A549 (cell line): ENCODE measurements at regions not wholly inside any gene's neighbourhood (a gene's known extent, or its start where the extent isn't known, plus 50 kb on each side); places are given as distances from the start of the nearest gene placed in this dataset.

ENCODE experiments used
- ATAC-seq, 2 experiments: fragments of 200-7000 bp in 1 of 2; fragments of >200 bp in 1 of 2; cut with Nextera tagmentation in 1 of 2; cut with Tn5 transposase in 1 of 2; 3 replicates each; pipeline versions ENCODE4 v1.8.0 to v1.9.1; 2018 to 2020; ENCODE audit warnings: mild to moderate bottlenecking in 1 of 2, moderate library complexity in 1 of 2
- CTCF ChIA-PET: fragments of 300-600 bp; sonication (Branson Sonifier 250); formaldehyde crosslinking; extraction: SDS; loops from one replicate; lab custom pipeline; 2021; ENCODE audit warnings: antibody characterized with exemption, inconsistent platforms; lab: Yijun Ruan, JAX
- POLR2A ChIA-PET: fragments of 350-600 bp; formaldehyde crosslinking; extraction: SDS; loops from one replicate; lab custom pipeline; 2021; ENCODE audit warnings: antibody characterized with exemption, inconsistent platforms; lab: Yijun Ruan, JAX
- DNase-seq, 2 experiments: peaks; one replicate each; pipeline versions ENCODE4 v3.0.0 to v3.0.0-alpha.2; 2011 to 2016; ENCODE audit warnings: low read depth in 1 of 2, low spot score in 1 of 2
- FAIRE-seq: peaks from 2 replicates; lab custom pipeline; 2011; peaks lifted over from hg19 to GRCh38; lab: Jason Lieb, UNC
- H3K27ac ChIP-seq, 2 experiments: fragments of >200 bp; sonication (Bioruptor Twin); formaldehyde crosslinking; 3 replicates each; pipeline ENCODE4 v1.5.1; 2016 to 2017
- H3K4me1 ChIP-seq: fragments of >200 bp; sonication (Bioruptor Twin); formaldehyde crosslinking; 3 replicates; pipeline ENCODE4 v1.6.1; 2016
- H3K4me2 ChIP-seq: fragments of >200 bp; sonication (Bioruptor Twin); formaldehyde crosslinking; 3 replicates; pipeline ENCODE4 v1.6.1; 2016
- H3K4me3 ChIP-seq: fragments of >200 bp; sonication (Bioruptor Twin); formaldehyde crosslinking; 3 replicates; pipeline ENCODE4 v1.5.1; 2016
- H3K9me3 ChIP-seq: fragments of >200 bp; sonication (Bioruptor Twin); formaldehyde crosslinking; 3 replicates; pipeline ENCODE4 v1.6.1; 2016
- ATOH8 ChIP-seq: fragments of 250-450 bp; sonication (Bioruptor Pico); IDR thresholded peaks from 2 replicates; pipeline ENCODE4 v1.5.0; 2020; ENCODE audit warnings: low read depth, mild to moderate bottlenecking, moderate library complexity
- CBX2 ChIP-seq: fragments of 200-600 bp; sonication (generic); IDR thresholded peaks from 2 replicates; pipeline ENCODE4 v1.6.1; 2016; ENCODE audit warnings: low read depth, mild to moderate bottlenecking, borderline replicate concordance
- CBX8 ChIP-seq: fragments of 200-600 bp; sonication (generic); IDR thresholded peaks from 2 replicates; pipeline ENCODE4 v1.6.1; 2016
- CEBPB ChIP-seq, 2 experiments: fragments of >200 bp in 1 of 2; sonication (Bioruptor Twin) in 1 of 2; formaldehyde crosslinking in 1 of 2; IDR thresholded peaks; 2 replicates each; pipeline ENCODE4 v1.6.1; 2012 to 2016
- CHD2 ChIP-seq: fragments of 150-350 bp; IDR thresholded peaks from 2 replicates; pipeline ENCODE4 v1.6.1; 2014; ENCODE audit warnings: low read length; ENCODE audit not compliant: partially characterized antibody
- CHD4 ChIP-seq: fragments of 200-600 bp; sonication (generic); IDR thresholded peaks from 2 replicates; pipeline ENCODE4 v1.6.1; 2016; ENCODE audit warnings: antibody characterized with exemption, mild to moderate bottlenecking, borderline replicate concordance
- E2F6 ChIP-seq: IDR thresholded peaks from 2 replicates; pipeline ENCODE4 v1.6.1; 2012; ENCODE audit warnings: low read depth, borderline replicate concordance
- EHF ChIP-seq: fragments of 250-450 bp; sonication (Bioruptor Pico); IDR thresholded peaks from 2 replicates; pipeline ENCODE4 v1.5.0; 2020; ENCODE audit warnings: mild to moderate bottlenecking
- FOSB ChIP-seq: fragments of 250-450 bp; sonication (Bioruptor Pico); IDR thresholded peaks from 2 replicates; pipeline ENCODE4 v1.5.0; 2020; ENCODE audit warnings: mild to moderate bottlenecking, moderate library complexity
- FOXS1 ChIP-seq: fragments of 250-450 bp; sonication (Bioruptor Pico); IDR thresholded peaks from 2 replicates; pipeline ENCODE4 v1.5.0; 2020; ENCODE audit warnings: mild to moderate bottlenecking, moderate library complexity
- GATA3 ChIP-seq: IDR thresholded peaks from 2 replicates; pipeline ENCODE4 v1.6.1; 2012; ENCODE audit warnings: borderline replicate concordance
- HDAC2 ChIP-seq: fragments of 200-600 bp; sonication (generic); IDR thresholded peaks from 2 replicates; pipeline ENCODE4 v1.6.1; 2016
- HEYL ChIP-seq: fragments of 250-450 bp; sonication (Bioruptor Pico); IDR thresholded peaks from 2 replicates; pipeline ENCODE4 v1.8.0; 2021; ENCODE audit warnings: mild to moderate bottlenecking, moderate library complexity
- HOXB13 ChIP-seq: fragments of 250-450 bp; sonication (Bioruptor Pico); IDR thresholded peaks from 2 replicates; pipeline ENCODE4 v1.5.0; 2020; ENCODE audit warnings: low read depth, mild to moderate bottlenecking, moderate library complexity
- JUNB ChIP-seq: fragments of >200 bp; sonication (Bioruptor Twin); formaldehyde crosslinking; IDR thresholded peaks from 2 replicates; pipeline ENCODE4 v1.6.1; 2016
- KDM5A ChIP-seq: fragments of 200-600 bp; sonication (generic); IDR thresholded peaks from 2 replicates; pipeline ENCODE4 v1.6.1; 2016; ENCODE audit warnings: antibody characterized with exemption, mild to moderate bottlenecking
- MAFK ChIP-seq: fragments of 450-650 bp; IDR thresholded peaks from 2 replicates; pipeline ENCODE4 v1.6.1; 2014; ENCODE audit not compliant: partially characterized antibody
- MAZ ChIP-seq: fragments of 150-350 bp; IDR thresholded peaks from 2 replicates; pipeline ENCODE4 v1.6.1; 2014; ENCODE audit warnings: antibody characterized with exemption, low read depth, low read length, borderline replicate concordance
- MYC ChIP-seq: IDR thresholded peaks from 2 replicates; pipeline ENCODE4 v1.6.1; 2012; ENCODE audit warnings: mild to moderate bottlenecking, inconsistent platforms, low read length, improper control_type of control experiment, borderline replicate concordance
- NFE2L2 ChIP-seq: fragments of 150-350 bp; conservative IDR thresholded peaks from 2 replicates; pipeline ENCODE4 v1.6.1; 2014; ENCODE audit warnings: low read length
- NPAS2 ChIP-seq: fragments of 250-450 bp; sonication (Bioruptor Pico); IDR thresholded peaks from 2 replicates; pipeline ENCODE4 v1.8.0; 2022; ENCODE audit warnings: mild to moderate bottlenecking, moderate library complexity, borderline replicate concordance
- RARB ChIP-seq: fragments of 250-450 bp; sonication (Bioruptor Pico); IDR thresholded peaks from 2 replicates; pipeline ENCODE4 v1.8.0; 2021; ENCODE audit warnings: mild to moderate bottlenecking, moderate library complexity
- RCOR1 ChIP-seq: fragments of 150-350 bp; IDR thresholded peaks from 2 replicates; pipeline ENCODE4 v1.6.1; 2014; ENCODE audit warnings: antibody characterized with exemption, low read length, low read depth
- REST ChIP-seq: fragments of 200-600 bp; sonication (generic); IDR thresholded peaks from 2 replicates; pipeline ENCODE4 v1.6.1; 2016; ENCODE audit warnings: antibody characterized with exemption, mild to moderate bottlenecking, moderate library complexity
- RNF2 ChIP-seq: fragments of 200-600 bp; sonication (generic); IDR thresholded peaks from 2 replicates; pipeline ENCODE4 v1.6.1; 2016; ENCODE audit warnings: low read depth, mild to moderate bottlenecking, antibody characterized with exemption, moderate library complexity, borderline replicate concordance
- SMC3 ChIP-seq: fragments of >200 bp; sonication (Bioruptor Twin); formaldehyde crosslinking; IDR thresholded peaks from 3 replicates; pipeline ENCODE4 v1.6.1; 2018; ENCODE audit warnings: inconsistent platforms
- SREBF2 ChIP-seq: fragments of 450-650 bp; IDR thresholded peaks from 2 replicates; pipeline ENCODE4 v1.6.1; 2014; ENCODE audit warnings: mild to moderate bottlenecking, moderate library complexity
- ZNF302 ChIP-seq: fragments of 250-450 bp; sonication (Bioruptor Pico); IDR thresholded peaks from 2 replicates; pipeline ENCODE4 v1.9.0; 2021; ENCODE audit warnings: inconsistent platforms, mild to moderate bottlenecking, moderate library complexity
- ZSCAN20 ChIP-seq: fragments of 250-450 bp; sonication (Bioruptor Pico); IDR thresholded peaks from 2 replicates; pipeline ENCODE4 v1.8.0; 2022; ENCODE audit warnings: mild to moderate bottlenecking, moderate library complexity
- WGBS: methylation state at CpG from one replicate; pipeline ENCODE4 v1.1.6; 2017; ENCODE audit errors: missing lambda C conversion rate; 5-methylcytosine and 5-hydroxymethylcytosine counted together
- TF ChIP-seq, protein P1 (sequence below): IDR thresholded peaks from 2 replicates; pipeline ENCODE4 v1.6.1; 2012

GRCh38 chr13:106332621-106333020, 202.8 kb downstream of the EFNB2 start:
- WGBS: 38% methylated on average over 4 of the region's 4 CpGs
- no peak overlapping the region for H3K27ac ChIP-seq
- no peak for DNase-seq
- TF ChIP-seq HDAC2 (no peak), JUNB (no peak), CBX2 (no peak), MYC (no peak), CHD2 (no peak), ZSCAN20 (CRISPR knock-in tag) (no peak), EHF (CRISPR knock-in tag) (no peak), FOSB (no peak), FOXS1 (no peak)
- no peaks in the 10 kb centered on the region for H3K9me3 ChIP-seq
- POLR2A ChIA-PET: no interaction called here
- no peaks in the 10 kb centered on the region for H3K4me1 ChIP-seq
- ATAC-seq: no peak
- FAIRE-seq: no peak
- CTCF ChIA-PET: no interaction called here
- no peak overlapping the region for H3K4me2 ChIP-seq
- H3K4me3 ChIP-seq: no peak overlapping the region

DNA sequence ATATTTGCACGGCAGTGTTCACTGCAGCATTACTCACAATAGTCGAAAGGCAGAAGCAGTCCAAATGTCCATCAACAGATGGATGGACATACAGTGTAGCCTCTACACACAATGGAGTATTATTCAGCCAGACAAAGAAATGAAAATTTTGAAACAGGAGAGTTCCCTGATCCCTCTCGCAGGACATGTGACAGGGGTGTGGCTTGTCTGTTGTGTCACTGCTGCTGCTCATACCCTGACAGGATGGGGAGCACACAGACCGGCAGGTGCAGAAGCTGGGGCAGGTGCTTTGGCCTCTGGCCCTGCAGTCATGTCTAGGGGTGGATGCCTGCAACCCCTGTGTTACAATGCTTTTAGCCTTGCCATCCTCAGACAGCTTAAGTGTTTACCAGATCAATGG, 204.3 kb downstream of the EFNB2 start:
- TF ChIP-seq SREBF2 (no peak), SMC3 (no peak), E2F6 (no peak), NPAS2 (CRISPR knock-in tag) (no peak), RNF2 (no peak), ATOH8 (CRISPR knock-in tag) (no peak)
- Histone ChIP-seq H3K27ac (no peak overlapping the region), H3K4me3 (no peak overlapping the region), H3K9me3 (no peaks in the 10 kb centered on the region), H3K4me1 (no peaks in the 10 kb centered on the region), H3K4me2 (no peak overlapping the region)
- ChIA-PET CTCF (no interaction called here), POLR2A (no interaction called here)
- no peak for FAIRE-seq
- DNase-seq: no peak
- no peak for ATAC-seq
- 57% methylated on average over 4 of the region's 4 CpGs for WGBS

DNA sequence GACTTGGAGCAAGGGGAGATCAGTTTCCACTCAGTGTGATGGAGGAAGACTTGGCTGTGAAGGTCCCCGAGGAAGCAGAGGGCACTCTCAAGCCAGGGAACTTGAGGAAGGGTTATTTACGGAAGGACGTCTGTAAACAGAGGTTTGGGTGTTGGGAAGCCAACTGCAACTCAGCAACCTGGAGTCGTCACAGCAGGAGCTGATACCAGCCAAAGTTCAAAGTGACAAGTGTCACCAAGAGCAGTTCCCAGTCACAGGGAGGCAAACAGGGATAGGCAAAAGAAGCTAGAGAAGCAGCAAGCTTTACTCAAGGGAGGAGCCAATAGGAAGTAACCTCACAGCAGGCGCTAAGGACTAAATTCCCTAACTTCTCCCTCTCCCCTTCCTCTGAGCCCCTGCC, 205.5 kb downstream of the EFNB2 start:
- DNase-seq: no peak
- no peak for ATAC-seq
- no peak for FAIRE-seq
- Histone ChIP-seq H3K27ac (no peak overlapping the region), H3K4me3 (no peak overlapping the region), H3K4me1 (no peaks in the 10 kb centered on the region), H3K9me3 (no peaks in the 10 kb centered on the region), H3K4me2 (no peak overlapping the region)
- TF ChIP-seq REST: no peak
- TF ChIP-seq ZNF302 (CRISPR knock-in tag): no peak
- TF ChIP-seq MAFK: no peak
- no peak for TF ChIP-seq MAZ
- no peak for TF ChIP-seq RCOR1
- TF ChIP-seq GATA3: no peak
- no peak for TF ChIP-seq HOXB13
- TF ChIP-seq KDM5A: no peak
- TF ChIP-seq SMC3: no peak
- no peak for TF ChIP-seq RARB (CRISPR knock-in tag)
- TF ChIP-seq HEYL: no peak
- no peak for TF ChIP-seq SREBF2
- TF ChIP-seq CEBPB (IDR thresholded peaks at IDR 0.05): no peak
- TF ChIP-seq CBX8: no peak
- no peak for TF ChIP-seq NFE2L2
- TF ChIP-seq, protein P1, sequence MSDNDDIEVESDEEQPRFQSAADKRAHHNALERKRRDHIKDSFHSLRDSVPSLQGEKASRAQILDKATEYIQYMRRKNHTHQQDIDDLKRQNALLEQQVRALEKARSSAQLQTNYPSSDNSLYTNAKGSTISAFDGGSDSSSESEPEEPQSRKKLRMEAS: no peak
- TF ChIP-seq HDAC2: no peak
- TF ChIP-seq JUNB: no peak
- no peak for TF ChIP-seq CHD4
- POLR2A ChIA-PET: no interaction called here
- WGBS: 47% methylated on average over 5 of the region's 5 CpGs
- CTCF ChIA-PET: no interaction called here
